GOT3 (cell line): ENCODE measurements at regions not wholly inside any gene's neighbourhood (a gene's known extent, or its start where the extent isn't known, plus 50 kb on each side); places are given as distances from the start of the nearest gene placed in this dataset.
"Not testable (repeated sequence)": the region's sequence is repeated elsewhere in the genome, so short reads cannot be mapped to it uniquely, and the experiment has no call there.

Source experiments
- DNase-seq: peaks from one replicate; lab custom pipeline; 2025; ENCODE audit warnings: mixed read lengths; lab: John Stamatoyannopoulos, UW

GRCh38 chr3:159727506-159727905 lies 261.1 kb upstream of the IL12A start:
- no peak for DNase-seq

- no peak for DNase-seq
Measured at GRCh38 chr3:159731254-159731653, 257.4 kb upstream of the IL12A start.

GRCh38 chr3:159732172-159733111 lies 256.2 kb upstream of the IL12A start:
- no peak for DNase-seq

- no peak for DNase-seq
Measured at GRCh38 chr3:159733194-159733860, 255.3 kb upstream of the IL12A start.

GRCh38 chr3:159734681-159735080 lies 254.0 kb upstream of the IL12A start:
- no peak for DNase-seq

GRCh38 chr3:159739166-159739565 lies 249.5 kb upstream of the IL12A start:
- no peak for DNase-seq

GRCh38 chr3:159739969-159740368 lies 248.7 kb upstream of the IL12A start:
- DNase-seq: no peak

- DNase-seq: no peak
Measured at GRCh38 chr3:159741281-159741680, 247.4 kb upstream of the IL12A start.

GRCh38 chr3:159748425-159748824 lies 240.2 kb upstream of the IL12A start:
- DNase-seq: no peak

- no peak for DNase-seq
Measured at GRCh38 chr3:159749406-159749805, 239.2 kb upstream of the IL12A start.

GRCh38 chr3:159751146-159751545 lies 237.5 kb upstream of the IL12A start:
- DNase-seq: no peak

GRCh38 chr3:159751752-159752151 lies 236.9 kb upstream of the IL12A start:
- no peak for DNase-seq

- DNase-seq: not testable (repeated sequence)
Measured at GRCh38 chr3:159756279-159757207, 232.1 kb upstream of the IL12A start.

GRCh38 chr3:159757341-159758060 lies 231.1 kb upstream of the IL12A start:
- DNase-seq: no peak

- no peak for DNase-seq
Measured at GRCh38 chr3:159760046-159760445, 228.6 kb upstream of the IL12A start.

GRCh38 chr3:159761369-159761768 lies 227.3 kb upstream of the IL12A start:
- no peak for DNase-seq

GRCh38 chr3:159761848-159762635 lies 226.6 kb upstream of the IL12A start:
- DNase-seq: no peak

GRCh38 chr3:159763011-159763601 lies 225.5 kb upstream of the IL12A start:
- DNase-seq: peak; percentile 53

GRCh38 chr3:159763602-159764489 lies 224.8 kb upstream of the IL12A start:
- DNase-seq: peak; percentile 81
